ENCODE measurements at regions not wholly inside any gene's neighbourhood (a gene's known extent, or its start where the extent isn't known, plus 50 kb on each side); places are given as distances from the start of the nearest gene placed in this dataset.

- H3K36me3 ChIP-seq (ENCODE audit: insufficient read depth, low read length), result no peaks in the 10 kb centered on the region
- no peaks in the 10 kb centered on the region for H3K4me1 ChIP-seq (ENCODE audit: insufficient read depth, low read length, poor library complexity, severe bottlenecking)
- H3K9me2 ChIP-seq (ENCODE audit: insufficient read depth, low read length), result no peaks in the 10 kb centered on the region
- BruUV-seq (replicated peaks), result no TSS peak
- H3K4me2 ChIP-seq (ENCODE audit: low read length), result no peak overlapping the region
- intact Hi-C loops (cut with micrococcal nuclease; ENCODE audit: unreplicated experiment), result no loop called here
- no peak for TF ChIP-seq EZH2phosphoT487 (IDR thresholded peaks at IDR 0.05; ENCODE audit: borderline replicate concordance, low read depth, low read length)
- H3K4me3 ChIP-seq (ENCODE audit: low read depth, low read length, poor library complexity, severe bottlenecking), result no peak overlapping the region
- no peaks in the 10 kb centered on the region for H3K9me3 ChIP-seq (ENCODE audit: low read length)
- H3K27ac ChIP-seq (ENCODE audit: low read depth, low read length, poor library complexity, severe bottlenecking), result no peak overlapping the region
- ChIA-PET CTCF (ENCODE audit: unreplicated experiment) (no interaction called here), POLR2A (interaction anchor here (1.7 kb wide), 1 partner anchor 31 kb away, joined by 4 read pairs; no protein-coding TSS in a partner anchor)
- no peak for DNase-seq (ENCODE audit: low spot score)
- no peaks in the 10 kb centered on the region for H3K79me2 ChIP-seq (ENCODE audit: insufficient read depth, low read depth, low read length)
- no peaks in the 10 kb centered on the region for H4K20me1 ChIP-seq (ENCODE audit: insufficient read depth, low read length)
- no peak overlapping the region for H2AFZ ChIP-seq (ENCODE audit: low read length)
Measured at GRCh38 chr13:80753866-80754265, 412.9 kb upstream of the SPRY2 start.

GRCh38 chr13:80751854-80752253 is 410.9 kb upstream of the SPRY2 start:
- H3K4me3 ChIP-seq (ENCODE audit: low read depth, low read length, poor library complexity, severe bottlenecking), result no peak overlapping the region
- no peaks in the 10 kb centered on the region for H3K36me3 ChIP-seq (ENCODE audit: insufficient read depth, low read length)
- TF ChIP-seq EZH2phosphoT487 (IDR thresholded peaks at IDR 0.05; ENCODE audit: borderline replicate concordance, low read depth, low read length), result no peak
- TF ChIP-seq, protein P1, sequence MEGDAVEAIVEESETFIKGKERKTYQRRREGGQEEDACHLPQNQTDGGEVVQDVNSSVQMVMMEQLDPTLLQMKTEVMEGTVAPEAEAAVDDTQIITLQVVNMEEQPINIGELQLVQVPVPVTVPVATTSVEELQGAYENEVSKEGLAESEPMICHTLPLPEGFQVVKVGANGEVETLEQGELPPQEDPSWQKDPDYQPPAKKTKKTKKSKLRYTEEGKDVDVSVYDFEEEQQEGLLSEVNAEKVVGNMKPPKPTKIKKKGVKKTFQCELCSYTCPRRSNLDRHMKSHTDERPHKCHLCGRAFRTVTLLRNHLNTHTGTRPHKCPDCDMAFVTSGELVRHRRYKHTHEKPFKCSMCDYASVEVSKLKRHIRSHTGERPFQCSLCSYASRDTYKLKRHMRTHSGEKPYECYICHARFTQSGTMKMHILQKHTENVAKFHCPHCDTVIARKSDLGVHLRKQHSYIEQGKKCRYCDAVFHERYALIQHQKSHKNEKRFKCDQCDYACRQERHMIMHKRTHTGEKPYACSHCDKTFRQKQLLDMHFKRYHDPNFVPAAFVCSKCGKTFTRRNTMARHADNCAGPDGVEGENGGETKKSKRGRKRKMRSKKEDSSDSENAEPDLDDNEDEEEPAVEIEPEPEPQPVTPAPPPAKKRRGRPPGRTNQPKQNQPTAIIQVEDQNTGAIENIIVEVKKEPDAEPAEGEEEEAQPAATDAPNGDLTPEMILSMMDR (conservative IDR thresholded peaks at IDR 0.05; ENCODE audit: low read length), result no peak
- no peak for DNase-seq (ENCODE audit: low spot score)
- intact Hi-C loops (cut with micrococcal nuclease; ENCODE audit: unreplicated experiment), result no loop called here
- no peaks in the 10 kb centered on the region for H3K4me1 ChIP-seq (ENCODE audit: insufficient read depth, low read length, poor library complexity, severe bottlenecking)
- no peak overlapping the region for H3K4me2 ChIP-seq (ENCODE audit: low read length)
- no TSS peak for BruUV-seq (replicated peaks)
- ChIA-PET POLR2A (no interaction called here), CTCF (ENCODE audit: unreplicated experiment) (no interaction called here)
- H2AFZ ChIP-seq (ENCODE audit: low read length), result no peak overlapping the region
- no peaks in the 10 kb centered on the region for H4K20me1 ChIP-seq (ENCODE audit: insufficient read depth, low read length)
- H3K9me2 ChIP-seq (ENCODE audit: insufficient read depth, low read length), result no peaks in the 10 kb centered on the region
- H3K9me3 ChIP-seq (ENCODE audit: low read length), result no peaks in the 10 kb centered on the region
- H3K79me2 ChIP-seq (ENCODE audit: insufficient read depth, low read depth, low read length), result no peaks in the 10 kb centered on the region
- H3K27ac ChIP-seq (ENCODE audit: low read depth, low read length, poor library complexity, severe bottlenecking), result no peak overlapping the region

DNA sequence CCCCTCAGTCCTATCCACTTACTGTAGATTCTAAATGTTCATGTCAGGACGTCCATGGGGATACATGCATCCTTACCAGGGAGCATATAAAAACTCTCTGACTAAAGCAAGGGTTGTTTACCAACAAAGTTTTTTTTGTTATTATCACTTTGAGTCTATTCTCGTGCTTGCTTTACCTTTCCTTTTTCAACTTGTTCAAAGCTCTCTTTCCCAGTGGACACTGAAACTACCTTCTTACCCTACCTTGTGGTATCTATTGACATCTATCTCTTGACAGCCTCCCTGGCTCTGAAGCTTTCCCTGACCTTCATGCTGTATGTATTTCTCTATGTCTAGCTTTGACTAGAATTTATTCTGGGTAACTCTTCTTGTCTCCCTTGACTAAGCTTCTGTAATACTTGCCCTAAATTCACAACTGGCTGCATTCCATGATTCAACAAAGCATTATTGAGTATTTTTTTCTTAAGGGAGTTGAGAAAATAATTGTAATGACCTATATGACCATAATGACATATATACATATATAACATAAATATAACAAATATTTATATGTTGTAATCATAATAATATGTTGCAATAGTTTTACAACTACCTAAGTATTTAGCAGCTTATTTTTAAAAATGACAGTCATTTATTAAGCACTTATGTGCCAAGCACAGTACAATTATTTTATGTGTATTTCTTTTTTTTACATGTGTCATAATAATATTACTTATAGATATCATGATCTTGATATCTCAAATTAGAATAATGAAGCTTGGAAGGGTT is 403.4 kb upstream of the SPRY2 start:
- H3K79me2 ChIP-seq (ENCODE audit: insufficient read depth, low read depth, low read length), result no peaks in the 10 kb centered on the region
- ChIA-PET CTCF (ENCODE audit: unreplicated experiment) (no interaction called here), POLR2A (interaction anchor here (0.6 to 0.7 kb wide), 2 partner anchors 235 to 691 kb away, joined by 3 read pairs; no protein-coding TSS in a partner anchor)
- H3K4me3 ChIP-seq (ENCODE audit: low read depth, low read length, poor library complexity, severe bottlenecking), result no peak overlapping the region
- no peak overlapping the region for H3K27ac ChIP-seq (ENCODE audit: low read depth, low read length, poor library complexity, severe bottlenecking)
- no peak overlapping the region for H3K4me2 ChIP-seq (ENCODE audit: low read length)
- H3K36me3 ChIP-seq (ENCODE audit: insufficient read depth, low read length), result no peaks in the 10 kb centered on the region
- H3K9me2 ChIP-seq (ENCODE audit: insufficient read depth, low read length), result no peaks in the 10 kb centered on the region
- no peaks in the 10 kb centered on the region for H3K9me3 ChIP-seq (ENCODE audit: low read length)
- BruUV-seq (replicated peaks), result no TSS peak
- no peaks in the 10 kb centered on the region for H4K20me1 ChIP-seq (ENCODE audit: insufficient read depth, low read length)
- no peak for DNase-seq (ENCODE audit: low spot score)
- intact Hi-C loops (cut with micrococcal nuclease; ENCODE audit: unreplicated experiment), result no loop called here
- no peaks in the 10 kb centered on the region for H3K4me1 ChIP-seq (ENCODE audit: insufficient read depth, low read length, poor library complexity, severe bottlenecking)
- TF ChIP-seq EZH2phosphoT487 (IDR thresholded peaks at IDR 0.05; ENCODE audit: borderline replicate concordance, low read depth, low read length), result no peak
- TF ChIP-seq, protein P1 (conservative IDR thresholded peaks at IDR 0.05; ENCODE audit: low read length), result no peak
- no peak overlapping the region for H2AFZ ChIP-seq (ENCODE audit: low read length)
